ENCODE measurements at regions not wholly inside any gene's neighbourhood (a gene's known extent, or its start where the extent isn't known, plus 50 kb on each side); places are given as distances from the start of the nearest gene placed in this dataset.

- Histone ChIP-seq H3K79me2 (ENCODE audit: control insufficient read depth, insufficient read depth, low read length) (no peaks in the 10 kb centered on the region), H3K4me2 (ENCODE audit: insufficient read depth, low read length) (no peak overlapping the region), H3K9me3 (replicated peaks; ENCODE audit: control insufficient read depth, insufficient read depth, low read length) (no peaks in the 10 kb centered on the region), H3K4me1 (ENCODE audit: control insufficient read depth, extremely low read depth, insufficient read depth, low read length) (no peaks in the 10 kb centered on the region), H3K27me3 (ENCODE audit: control insufficient read depth in 2 of 2, insufficient read depth in 2 of 2, low read length in 2 of 2) (no peaks in the 10 kb centered on the region), H3K36me3 (ENCODE audit: control insufficient read depth in 2 of 2, extremely low read depth in 1 of 2, insufficient read depth in 2 of 2, low read length in 2 of 2) (no peaks in the 10 kb centered on the region), H2AFZ (ENCODE audit: low read depth, low read length) (no peak overlapping the region), H3K9ac (replicated peaks; ENCODE audit: extremely low read depth, insufficient read depth, low read length) (no peak overlapping the region), H3K4me3 (replicated peaks in 1 of 3; ENCODE audit: insufficient read depth in 1 of 3, low read depth in 1 of 3, low read length in 3 of 3) (no peak overlapping the region), H4K20me1 (replicated peaks; ENCODE audit: control insufficient read depth, extremely low read depth, insufficient read depth, low read length) (no peaks in the 10 kb centered on the region), H3K27ac (ENCODE audit: insufficient read depth, low read depth, low read length) (no peak overlapping the region), H3K9me1 (replicated peaks; ENCODE audit: control insufficient read depth, extremely low read depth, insufficient read depth, low read length) (no peaks in the 10 kb centered on the region)
- ChIA-PET POLR2A (no interaction called here), CTCF (no interaction called here)
- no peak for DNase-seq (ENCODE audit: low read depth, low spot score)
- dilution Hi-C loops (cut with MboI; ENCODE audit: extremely low pct_ligation_motif_present, low sequenced_read_pairs) (no loop called here), intact Hi-C loops (cut with micrococcal nuclease) (no loop called here)
- BruUV-seq (replicated peaks), result no TSS peak
- FAIRE-seq, result no peak
- TF ChIP-seq POLR2AphosphoS5 (IDR thresholded peaks at IDR 0.05; ENCODE audit: insufficient read depth, low read depth, low read length) (no peak), FOS (IDR thresholded peaks at IDR 0.05; ENCODE audit: borderline replicate concordance, insufficient read depth, low read length) (no peak), POLR2A (IDR thresholded peaks at IDR 0.05; ENCODE audit: low read depth, low read length) (no peak), GATA2 (IDR thresholded peaks at IDR 0.05; ENCODE audit: insufficient read depth, insufficient read length, low read depth, low read length) (no peak), MAX (IDR thresholded peaks at IDR 0.05; ENCODE audit: insufficient read depth, insufficient read length) (no peak), MYC (IDR thresholded peaks at IDR 0.05; ENCODE audit: low read depth, low read length) (no peak), CTCF (IDR thresholded peaks at IDR 0.05; ENCODE audit: extremely low read depth in 1 of 2, insufficient read depth in 1 of 2, low read depth in 1 of 2, low read length in 2 of 2) (no peak), JUN (IDR thresholded peaks at IDR 0.05; ENCODE audit: borderline replicate concordance, insufficient read depth, insufficient read length, low read depth) (no peak), EZH2 (IDR thresholded peaks at IDR 0.05; ENCODE audit: borderline replicate concordance, low read depth, low read length, severe bottlenecking) (no peak)
Observed at GRCh38 chr5:62051747-62052146, 254.3 kb upstream of the KIF2A start.
